ENCODE measurements at regions not wholly inside any gene's neighbourhood (a gene's known extent, or its start where the extent isn't known, plus 50 kb on each side); places are given as distances from the start of the nearest gene placed in this dataset.

- TF ChIP-seq EZH2 (IDR thresholded peaks at IDR 0.05; ENCODE audit: borderline replicate concordance, low read length) = no peak
- TF ChIP-seq, protein P1, sequence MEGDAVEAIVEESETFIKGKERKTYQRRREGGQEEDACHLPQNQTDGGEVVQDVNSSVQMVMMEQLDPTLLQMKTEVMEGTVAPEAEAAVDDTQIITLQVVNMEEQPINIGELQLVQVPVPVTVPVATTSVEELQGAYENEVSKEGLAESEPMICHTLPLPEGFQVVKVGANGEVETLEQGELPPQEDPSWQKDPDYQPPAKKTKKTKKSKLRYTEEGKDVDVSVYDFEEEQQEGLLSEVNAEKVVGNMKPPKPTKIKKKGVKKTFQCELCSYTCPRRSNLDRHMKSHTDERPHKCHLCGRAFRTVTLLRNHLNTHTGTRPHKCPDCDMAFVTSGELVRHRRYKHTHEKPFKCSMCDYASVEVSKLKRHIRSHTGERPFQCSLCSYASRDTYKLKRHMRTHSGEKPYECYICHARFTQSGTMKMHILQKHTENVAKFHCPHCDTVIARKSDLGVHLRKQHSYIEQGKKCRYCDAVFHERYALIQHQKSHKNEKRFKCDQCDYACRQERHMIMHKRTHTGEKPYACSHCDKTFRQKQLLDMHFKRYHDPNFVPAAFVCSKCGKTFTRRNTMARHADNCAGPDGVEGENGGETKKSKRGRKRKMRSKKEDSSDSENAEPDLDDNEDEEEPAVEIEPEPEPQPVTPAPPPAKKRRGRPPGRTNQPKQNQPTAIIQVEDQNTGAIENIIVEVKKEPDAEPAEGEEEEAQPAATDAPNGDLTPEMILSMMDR (conservative IDR thresholded peaks at IDR 0.05 in 1 of 2, IDR thresholded peaks at IDR 0.05 in 1 of 2; ENCODE audit: extremely low read depth in 1 of 2, insufficient read depth in 1 of 2, low read depth in 1 of 2, low read length in 2 of 2) = no peak
Observed at GRCh38 chr13:36608474-36608873, 65.3 kb upstream of the SERTM1 start.

Data from mammary epithelial cell (primary cell).